GM12864 (cell line): ENCODE measurements at regions not wholly inside any gene's neighbourhood (a gene's known extent, or its start where the extent isn't known, plus 50 kb on each side); places are given as distances from the start of the nearest gene placed in this dataset.

Experiments
- DNase-seq: peaks from one replicate; pipeline ENCODE4 v3.0.0-alpha.2; 2011; ENCODE audit warnings: low read depth
- H3K4me3 ChIP-seq: 2 replicates; pipeline ENCODE4 v1.5.1; 2011; ENCODE audit warnings: mild to moderate bottlenecking, low read depth, low read length, control low read depth
- CTCF ChIP-seq: IDR thresholded peaks from 2 replicates; pipeline ENCODE4 v1.5.1; 2011; ENCODE audit warnings: low read depth, mild to moderate bottlenecking, moderate library complexity, low read length, control low read depth, inconsistent platforms; ENCODE audit errors: missing control alignments

- no peak for TF ChIP-seq CTCF
- H3K4me3 ChIP-seq, result no peak overlapping the region
- no peak for DNase-seq
Observed at GRCh38 chr1:37174876-37175275, 140.6 kb upstream of the GRIK3 start.

- no peak for TF ChIP-seq CTCF
- no peak overlapping the region for H3K4me3 ChIP-seq
- no peak for DNase-seq
Observed at GRCh38 chr1:37175666-37176215, 141.4 kb upstream of the GRIK3 start.

GRCh38 chr1:37176269-37176668 is 142.0 kb upstream of the GRIK3 start:
- no peak for TF ChIP-seq CTCF
- H3K4me3 ChIP-seq, result no peak overlapping the region
- no peak for DNase-seq

GRCh38 chr1:37177230-37177864 is 143.0 kb upstream of the GRIK3 start:
- peak; percentile 61 for TF ChIP-seq CTCF
- no peak for DNase-seq
- H3K4me3 ChIP-seq, result no peak overlapping the region

- no peak for DNase-seq
- TF ChIP-seq CTCF, result no peak
Observed at GRCh38 chr1:37181425-37181824, 147.1 kb upstream of the GRIK3 start.

GRCh38 chr1:37184789-37185188 is 150.5 kb upstream of the GRIK3 start:
- DNase-seq, result no peak
- no peak overlapping the region for H3K4me3 ChIP-seq
- no peak for TF ChIP-seq CTCF

More at GRCh38 chr1:37181425-37181824, 147.1 kb upstream of the GRIK3 start:
- no peak overlapping the region for H3K4me3 ChIP-seq

GRCh38 chr1:37186246-37186756 is 152.0 kb upstream of the GRIK3 start:
- no peak for DNase-seq
- no peak for TF ChIP-seq CTCF
- H3K4me3 ChIP-seq, result no peak overlapping the region
